Superior temporal gyrus (tissue), 1 donor: ENCODE measurements at regions not wholly inside any gene's neighbourhood (a gene's known extent, or its start where the extent isn't known, plus 50 kb on each side); places are given as distances from the start of the nearest gene placed in this dataset.
A peak's percentile ranks its signal among the peaks of the same experiment; 100 is the strongest.

Source experiments
- DNase-seq: peaks from one replicate; pipeline ENCODE4 v3.0.0-alpha.2; 2016; ENCODE audit errors: extremely low spot score

- DNase-seq = no peak
These were observed 189.3 kb upstream of the ARG1 start for GRCh38 chr6:131383421-131384411.

- peak; percentile 55 for DNase-seq
These were observed 185.2 kb upstream of the ARG1 start for GRCh38 chr6:131387562-131388447.

GRCh38 chr6:131390322-131390721 lies 182.7 kb upstream of the ARG1 start:
- no peak for DNase-seq

- DNase-seq = no peak
These were observed 181.9 kb upstream of the ARG1 start for GRCh38 chr6:131391116-131391515.

GRCh38 chr6:131393433-131393832 lies 179.6 kb upstream of the ARG1 start:
- no peak for DNase-seq

- no peak for DNase-seq
These were observed 178.1 kb upstream of the ARG1 start for GRCh38 chr6:131394768-131395432.

- DNase-seq = no peak
These were observed 174.8 kb upstream of the ARG1 start for GRCh38 chr6:131398176-131398575.

- DNase-seq = no peak
These were observed 173.6 kb upstream of the ARG1 start for GRCh38 chr6:131399433-131399832.

GRCh38 chr6:131400054-131400778 lies 172.8 kb upstream of the ARG1 start:
- DNase-seq = no peak

- no peak for DNase-seq
These were observed 172.1 kb upstream of the ARG1 start for GRCh38 chr6:131400779-131401496.

- no peak for DNase-seq
These were observed 164.2 kb upstream of the ARG1 start for GRCh38 chr6:131408811-131409210.

- no peak for DNase-seq
These were observed 162.2 kb upstream of the ARG1 start for GRCh38 chr6:131410785-131411184.

- DNase-seq = no peak
These were observed 159.8 kb upstream of the ARG1 start for GRCh38 chr6:131412960-131413830.

GRCh38 chr6:131413831-131414191 lies 159.2 kb upstream of the ARG1 start:
- DNase-seq = no peak

GRCh38 chr6:131414956-131415355 lies 158.1 kb upstream of the ARG1 start:
- DNase-seq = no peak

- DNase-seq = no peak
These were observed 154.6 kb upstream of the ARG1 start for GRCh38 chr6:131418441-131418840.

GRCh38 chr6:131419702-131420101 lies 153.3 kb upstream of the ARG1 start:
- DNase-seq = no peak

- DNase-seq = no peak
These were observed 149.0 kb upstream of the ARG1 start for GRCh38 chr6:131424016-131424415.

- no peak for DNase-seq
These were observed 148.6 kb upstream of the ARG1 start for GRCh38 chr6:131424475-131424874.
